ENCODE measurements at regions not wholly inside any gene's neighbourhood (a gene's known extent, or its start where the extent isn't known, plus 50 kb on each side); places are given as distances from the start of the nearest gene placed in this dataset.

DNA sequence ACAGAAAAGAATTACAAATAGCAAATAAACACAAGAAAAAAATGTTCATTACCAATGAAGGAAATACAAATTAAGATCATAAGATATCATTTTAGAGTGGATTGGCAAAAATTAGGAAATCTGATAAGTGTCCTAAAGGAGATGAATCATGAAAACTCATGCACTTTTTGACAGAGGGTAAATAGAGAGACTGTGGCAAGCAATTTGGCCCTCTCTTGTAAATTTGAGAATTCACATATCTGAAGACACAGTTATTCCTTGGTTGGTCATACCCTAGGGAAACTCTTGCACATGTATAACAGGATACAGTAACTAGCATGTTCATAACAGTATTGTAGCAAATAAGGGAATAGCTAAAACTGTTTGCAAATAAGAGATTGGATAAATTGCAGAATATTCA is 246.0 kb upstream of the GADL1 start:
- no peak for DNase-seq (ENCODE audit: low spot score)

DNA sequence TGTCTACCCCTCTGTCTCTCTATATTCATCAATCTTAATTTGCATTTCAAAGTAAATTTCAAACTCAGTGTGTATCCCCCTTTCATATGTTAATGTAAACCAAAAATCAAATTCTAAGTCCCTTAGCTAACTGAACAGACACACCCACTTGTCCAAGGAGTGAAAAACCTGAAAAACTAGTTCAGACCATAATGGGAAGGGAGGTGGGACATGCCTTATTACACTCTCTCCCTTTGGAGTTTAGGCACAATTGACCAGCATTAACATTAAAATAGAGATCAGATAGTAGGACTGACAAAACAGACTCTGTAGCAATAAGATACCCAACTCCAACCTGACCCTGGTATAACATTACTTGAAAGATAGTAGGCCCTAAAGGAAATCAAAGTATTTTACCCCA is 247.7 kb upstream of the GADL1 start:
- DNase-seq (ENCODE audit: low spot score), result no peak

DNA sequence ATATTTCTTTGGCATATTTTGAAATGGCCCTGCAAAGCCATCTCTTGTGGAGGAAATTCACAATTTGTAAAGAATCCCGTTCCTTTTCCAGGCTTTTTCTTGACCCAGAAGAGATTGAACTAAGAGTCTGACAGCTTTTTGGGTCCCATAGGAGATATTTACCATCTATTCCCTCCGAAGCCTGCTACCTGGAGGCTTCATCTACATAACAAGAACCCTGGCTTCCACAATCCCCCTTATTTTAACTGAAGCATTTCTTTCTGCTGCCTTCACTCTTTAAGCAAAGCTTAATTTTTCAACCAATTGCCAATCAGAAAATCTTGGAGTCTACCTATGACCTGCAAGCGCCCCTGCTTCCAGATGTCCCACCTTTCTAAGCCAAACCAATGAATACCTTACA is 248.1 kb upstream of the GADL1 start:
- no peak for DNase-seq (ENCODE audit: low spot score)

DNA sequence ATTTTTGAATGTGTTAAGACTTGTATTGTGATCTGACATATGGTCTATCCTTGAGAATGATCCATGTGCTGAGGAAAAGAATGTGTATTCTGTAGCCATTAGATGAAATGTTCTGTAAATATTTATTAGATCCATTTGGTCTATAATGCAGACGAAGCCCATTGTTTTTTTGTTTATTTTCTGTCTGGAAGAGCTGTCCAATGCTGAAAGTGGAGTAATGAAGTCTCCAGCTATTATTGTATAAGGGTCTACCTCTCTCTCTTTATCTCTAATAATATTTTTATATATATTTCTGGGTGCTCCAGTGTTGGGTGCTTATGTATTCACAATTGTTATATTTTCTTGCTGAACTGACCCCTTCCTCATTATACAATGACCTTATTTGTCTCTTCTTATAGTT is 250.6 kb upstream of the GADL1 start:
- no peak for DNase-seq (ENCODE audit: low spot score)

DNA sequence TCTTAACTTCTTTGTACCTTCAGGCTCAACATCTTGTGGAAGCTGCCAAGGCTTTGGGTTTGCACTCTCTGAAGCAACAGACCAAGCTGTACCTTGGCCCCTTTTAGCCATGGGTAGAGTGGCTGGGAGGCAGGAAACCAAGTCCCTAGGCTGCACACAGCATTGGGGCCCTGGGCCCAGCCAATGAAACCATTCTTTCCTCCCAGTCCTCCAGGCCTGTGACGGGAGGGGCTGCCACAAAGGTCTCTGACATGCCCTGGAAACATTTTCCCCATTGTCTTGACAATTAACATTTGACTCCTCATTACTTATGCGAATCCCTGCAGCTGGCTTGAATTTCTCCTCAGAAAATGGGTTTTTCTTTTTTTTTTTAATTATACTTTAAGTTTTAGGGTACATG is 253.1 kb upstream of the GADL1 start:
- DNase-seq (ENCODE audit: low spot score), result no peak

DNA sequence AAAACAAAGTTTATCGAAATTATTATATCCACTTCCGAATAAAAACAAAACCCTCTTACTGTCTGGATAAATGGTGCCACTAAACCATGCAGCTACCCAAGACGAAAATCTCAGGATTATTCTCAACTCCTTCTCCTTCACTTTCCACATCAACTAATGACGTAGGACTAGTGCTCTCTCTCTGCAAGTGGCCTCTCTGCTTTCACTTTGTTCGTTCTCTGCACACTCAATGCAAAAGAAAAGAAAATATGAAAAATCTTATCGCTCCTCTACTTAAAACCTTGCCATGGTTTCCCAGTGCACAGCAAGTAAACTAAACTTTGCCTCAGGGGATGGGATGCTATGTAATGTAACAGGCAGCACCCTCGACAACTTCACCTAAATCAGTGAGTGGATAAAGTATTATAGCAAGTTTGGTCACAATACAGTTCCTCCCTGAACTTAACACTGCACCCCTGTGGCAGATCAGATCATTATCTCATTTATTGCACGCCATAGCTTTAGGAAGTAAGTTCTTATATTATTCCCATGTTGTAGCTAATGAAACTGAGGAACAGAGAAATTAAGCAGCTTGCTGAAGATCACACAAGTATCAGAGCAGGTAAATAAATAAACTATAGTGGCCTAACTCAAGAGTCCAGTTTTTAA is 262.7 kb upstream of the GADL1 start:
- DNase-seq (ENCODE audit: low spot score), result no peak

DNA sequence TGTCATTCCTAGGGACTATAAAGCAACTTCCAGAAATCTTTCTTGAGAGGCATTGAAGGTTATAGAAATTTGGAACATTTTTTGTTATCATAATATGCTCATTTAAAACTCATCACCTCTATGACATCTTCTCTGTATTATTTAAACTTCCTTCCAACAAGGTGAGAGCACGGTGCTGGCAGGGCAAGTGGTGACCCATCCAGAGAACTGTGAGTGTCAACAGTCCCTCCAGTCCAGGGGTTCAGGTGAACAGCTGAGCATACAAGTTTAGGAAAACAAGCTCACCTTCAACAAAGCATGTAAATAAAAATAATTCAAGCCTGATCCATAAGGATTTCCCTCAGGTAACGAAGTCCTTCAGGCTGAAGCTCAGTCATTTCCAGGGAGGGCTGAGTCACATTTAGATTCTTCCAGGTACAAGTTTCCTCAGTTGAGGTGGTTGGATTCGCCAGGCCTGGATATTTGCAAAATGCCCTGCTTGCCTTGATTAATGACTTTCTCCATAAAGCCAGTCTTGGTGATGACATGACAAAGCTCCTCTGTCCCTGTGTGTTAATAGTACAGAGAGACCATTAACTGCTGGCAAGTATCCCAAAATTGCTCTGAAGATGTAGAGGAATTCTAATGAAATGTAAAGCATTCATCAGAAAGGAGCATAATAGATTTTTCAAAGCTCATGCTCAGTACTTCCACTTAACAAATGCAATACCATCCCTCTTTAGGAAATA is 263.6 kb upstream of the GADL1 start:
- DNase-seq (ENCODE audit: low spot score), result no peak

DNA sequence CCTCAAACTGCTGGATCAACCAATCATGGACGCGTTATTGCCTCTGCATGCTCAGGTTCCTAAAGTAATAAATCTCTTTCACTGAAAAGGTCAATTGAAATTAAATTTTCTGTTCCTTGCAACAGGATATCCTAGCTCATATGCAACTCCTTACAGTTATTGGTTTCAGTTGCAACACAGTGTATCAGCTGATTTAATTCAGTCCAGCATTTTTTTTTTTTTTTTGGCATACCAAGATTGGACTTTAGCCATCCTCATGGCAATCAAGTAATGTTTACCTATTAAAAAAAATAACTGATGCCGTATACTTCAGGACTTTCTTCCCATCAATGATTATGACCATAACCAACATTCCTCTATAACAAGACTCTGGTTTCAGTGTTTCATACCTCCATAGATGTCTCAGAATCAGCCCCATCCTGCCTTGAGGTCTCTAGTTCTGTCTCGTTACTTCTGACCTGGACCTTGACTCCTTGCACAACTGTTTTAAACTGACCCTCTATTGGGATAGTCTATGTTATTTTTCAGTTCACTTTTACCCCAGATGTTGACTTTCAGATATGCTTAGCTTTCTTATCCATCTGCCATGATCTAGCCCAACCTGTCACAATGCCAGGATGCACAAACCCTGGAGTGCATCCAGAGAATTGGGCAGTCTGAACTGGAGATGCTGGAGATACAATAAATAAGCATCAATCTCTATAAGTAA is 265.0 kb upstream of the GADL1 start:
- no peak for DNase-seq (ENCODE audit: low spot score)

DNA sequence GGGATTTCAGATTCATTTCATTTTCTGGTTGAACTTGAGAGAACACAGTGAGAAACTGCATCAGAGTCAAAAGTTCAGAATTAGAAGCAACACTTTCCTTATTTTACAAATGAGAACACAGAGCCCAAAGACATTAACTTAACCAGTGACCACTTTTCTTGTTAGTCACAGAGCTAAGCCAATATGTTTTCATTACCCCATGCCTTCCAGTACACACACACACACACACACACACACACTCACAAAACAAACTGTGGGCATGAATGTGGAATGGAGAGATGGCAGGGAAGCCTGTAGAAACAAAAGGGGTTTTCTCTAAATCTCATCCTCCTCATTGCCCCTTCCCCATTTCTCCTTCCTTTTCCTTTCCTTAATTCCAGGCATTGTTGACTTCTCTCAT is 267.4 kb upstream of the GADL1 start:
- DNase-seq (ENCODE audit: low spot score), result no peak

DNA sequence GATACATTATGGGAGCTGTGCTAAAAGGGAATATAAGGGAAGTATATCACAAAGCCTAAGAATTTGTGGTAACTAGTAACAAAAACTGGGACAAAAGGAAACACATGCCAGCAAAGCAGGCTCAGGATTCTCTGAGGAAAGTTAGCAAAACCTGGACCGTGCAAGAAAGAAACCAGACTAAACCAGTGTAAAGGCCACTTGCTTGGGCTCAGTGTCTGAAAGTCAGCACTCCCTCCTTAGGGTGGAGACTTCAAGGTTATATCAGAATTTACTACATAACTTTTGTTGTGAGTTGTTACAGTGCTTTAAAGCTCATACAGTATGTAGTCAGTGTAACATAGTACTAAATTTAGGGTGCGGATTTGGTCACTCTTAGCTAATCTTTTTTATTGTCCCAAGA is 269.9 kb upstream of the GADL1 start:
- no peak for DNase-seq (ENCODE audit: low spot score)

DNA sequence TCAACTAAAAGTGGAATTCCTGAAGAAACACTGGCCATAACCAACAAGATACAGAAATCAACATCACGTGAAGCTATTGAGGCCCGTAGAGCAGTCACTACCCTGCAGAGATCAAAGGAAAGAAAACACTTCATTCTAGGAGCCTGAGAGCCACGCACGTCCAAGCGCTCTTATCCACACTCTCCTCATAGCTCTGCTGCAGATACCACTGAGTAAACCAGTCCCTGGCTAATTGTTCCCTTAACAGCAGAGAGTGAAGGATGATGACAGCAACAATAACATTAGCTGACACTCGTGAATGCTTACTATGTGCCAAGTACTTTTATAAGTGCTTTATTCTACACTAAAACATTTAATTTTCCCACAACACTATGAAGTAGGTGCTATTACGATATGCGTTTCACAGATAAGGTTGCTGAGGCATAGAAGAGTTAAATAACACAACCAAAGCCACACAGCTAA is 271.0 kb upstream of the GADL1 start:
- no peak for DNase-seq (ENCODE audit: low spot score)

DNA sequence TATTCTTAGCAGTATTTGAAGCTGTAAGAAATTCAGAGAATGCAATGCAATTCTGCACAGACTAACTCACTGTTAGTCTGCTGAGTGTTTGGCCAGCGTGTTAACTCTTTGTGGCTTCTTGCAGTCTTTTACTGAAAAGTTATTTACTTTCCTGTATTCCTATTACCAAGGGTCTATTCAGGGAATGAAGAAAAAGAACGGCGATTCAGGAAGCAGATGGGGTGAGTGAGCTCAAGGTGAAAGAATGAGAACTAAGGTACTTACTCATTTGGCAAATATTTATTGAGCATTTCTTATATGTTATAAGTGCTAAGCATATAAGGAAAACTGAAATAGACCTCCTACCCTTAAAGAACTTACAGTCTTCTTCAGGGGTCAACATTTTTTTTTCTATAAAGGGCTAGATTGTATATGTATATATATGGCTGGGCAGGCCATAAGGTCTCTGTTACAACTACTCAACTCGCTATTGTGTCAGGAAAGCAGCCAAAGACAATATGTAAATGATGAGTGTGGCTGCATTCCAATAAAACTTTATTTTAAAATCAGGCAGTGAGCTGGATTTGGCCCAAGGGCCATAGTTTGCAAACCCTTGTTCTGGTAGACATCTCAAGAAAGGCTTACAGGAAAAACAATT is 271.9 kb upstream of the GADL1 start:
- DNase-seq (ENCODE audit: low spot score), result no peak

DNA sequence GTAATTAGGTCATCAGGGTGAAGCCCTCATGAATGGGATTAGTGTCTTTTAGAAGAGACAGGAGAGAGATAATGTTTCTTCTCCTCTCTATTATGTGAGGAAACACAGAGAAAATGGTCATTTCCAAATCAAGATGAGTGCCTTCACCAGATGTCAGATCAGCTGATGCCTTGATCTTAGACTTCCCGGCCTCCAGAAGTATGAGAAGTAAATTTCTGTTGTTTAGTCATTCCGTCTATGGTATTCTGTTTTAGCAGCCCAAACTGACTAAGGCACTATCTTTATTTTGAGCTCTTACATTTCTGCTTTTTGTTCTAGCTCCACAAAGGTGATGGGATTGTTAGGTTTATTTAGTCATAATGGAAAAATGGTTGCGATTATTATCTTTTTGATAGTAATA is 273.2 kb upstream of the GADL1 start:
- no peak for DNase-seq (ENCODE audit: low spot score)

DNA sequence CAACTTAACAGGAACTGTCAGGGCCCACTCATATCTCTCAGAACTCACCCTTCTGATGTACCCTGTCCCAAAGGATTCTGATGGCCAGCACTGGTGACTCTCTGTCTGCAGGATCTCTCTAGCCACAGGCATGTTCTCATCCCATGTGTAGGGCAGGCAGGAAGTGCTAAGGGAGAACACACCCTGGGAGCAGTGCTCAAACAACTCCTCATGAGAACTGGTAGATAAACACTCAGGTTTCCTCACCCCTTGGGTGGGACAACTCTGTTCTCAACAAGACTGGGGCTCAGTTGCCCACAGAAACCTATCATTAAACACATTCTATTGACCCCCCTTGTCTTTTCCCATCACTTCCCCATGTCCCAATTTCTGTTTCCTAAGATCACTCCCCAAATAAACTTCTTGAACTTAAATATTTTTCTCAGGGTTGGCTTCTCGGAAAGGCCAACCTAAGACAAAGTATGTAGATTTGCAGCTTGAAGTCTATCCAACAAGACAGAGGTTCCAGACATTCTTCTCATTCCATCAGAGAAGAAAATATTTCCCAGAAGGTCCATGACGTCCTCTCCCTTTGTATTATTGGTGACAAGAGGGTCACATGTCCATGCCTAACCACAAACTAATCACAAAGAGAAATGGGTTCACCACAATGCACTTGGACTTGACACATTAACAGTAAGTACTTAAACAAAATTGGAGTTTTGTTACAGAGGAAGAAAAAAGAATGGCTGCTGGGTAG is 276.6 kb upstream of the GADL1 start:
- DNase-seq (ENCODE audit: low spot score), result peak; percentile 87

DNA sequence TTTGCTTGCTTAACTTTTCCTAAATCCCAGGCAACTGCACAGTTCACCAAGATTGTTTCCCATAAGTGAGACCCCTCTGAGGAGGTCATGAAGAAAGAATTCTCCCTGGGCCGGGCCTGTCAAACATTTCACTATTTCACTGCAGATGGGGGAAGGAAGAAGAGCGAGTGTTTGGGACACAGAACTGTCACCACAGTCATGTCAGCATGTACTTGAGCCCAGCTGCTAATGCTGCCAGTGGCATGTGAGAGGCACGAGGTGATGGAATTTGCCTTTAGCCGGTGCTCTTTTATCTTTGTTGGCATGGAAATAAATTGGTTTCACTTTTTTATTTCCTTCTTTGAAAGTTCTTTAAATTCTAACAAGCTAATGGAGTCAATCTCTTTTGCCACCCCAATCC is 277.9 kb upstream of the GADL1 start:
- DNase-seq (ENCODE audit: low spot score), result no peak

DNA sequence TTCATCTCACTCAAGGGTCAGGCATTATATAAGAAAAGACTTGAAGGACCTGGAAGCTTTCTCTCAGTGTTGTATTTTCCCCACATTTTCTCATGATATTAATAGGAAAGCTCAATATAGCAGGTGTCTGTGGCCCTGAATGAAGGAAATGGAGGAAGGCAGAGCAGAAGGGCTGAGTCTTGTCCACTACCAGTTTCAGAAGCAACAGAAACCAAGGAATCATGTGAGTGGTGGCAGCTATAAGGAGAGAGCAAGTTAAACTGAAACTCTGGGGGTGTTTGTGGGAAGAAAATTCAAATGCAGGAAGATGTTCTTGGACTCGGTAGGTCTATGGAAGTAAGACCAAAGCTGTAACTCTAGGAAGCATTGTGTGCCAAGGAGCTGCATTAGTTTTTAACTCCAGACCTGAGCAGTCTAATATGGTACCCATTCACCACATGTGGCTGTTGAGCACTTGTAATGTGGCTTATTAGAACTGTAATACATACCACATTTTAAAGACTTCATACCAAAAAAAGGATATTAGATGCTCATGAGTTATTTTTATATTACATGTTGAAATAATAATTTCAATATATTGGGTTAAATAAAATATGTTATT is 278.8 kb upstream of the GADL1 start:
- no peak for DNase-seq (ENCODE audit: low spot score)

DNA sequence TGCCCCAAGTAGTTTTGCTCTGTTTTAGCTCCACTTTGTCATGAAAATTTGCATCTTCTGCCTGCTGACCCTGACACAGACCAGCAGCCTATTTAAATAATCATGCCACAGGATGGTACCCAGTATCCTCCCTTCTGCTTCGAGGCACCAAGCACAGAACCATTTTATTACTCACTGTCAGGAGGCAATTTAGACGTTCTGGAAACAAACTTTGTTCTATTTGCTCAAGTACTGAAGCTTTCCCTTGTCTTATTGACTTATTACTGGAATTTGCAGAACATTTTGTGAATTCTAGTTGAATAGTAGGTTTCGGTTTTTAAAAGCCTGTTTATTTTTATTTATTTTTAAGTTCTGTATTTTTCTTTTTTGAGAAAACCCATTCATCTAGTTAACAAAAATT is 279.6 kb upstream of the GADL1 start:
- no peak for DNase-seq (ENCODE audit: low spot score)

DNA sequence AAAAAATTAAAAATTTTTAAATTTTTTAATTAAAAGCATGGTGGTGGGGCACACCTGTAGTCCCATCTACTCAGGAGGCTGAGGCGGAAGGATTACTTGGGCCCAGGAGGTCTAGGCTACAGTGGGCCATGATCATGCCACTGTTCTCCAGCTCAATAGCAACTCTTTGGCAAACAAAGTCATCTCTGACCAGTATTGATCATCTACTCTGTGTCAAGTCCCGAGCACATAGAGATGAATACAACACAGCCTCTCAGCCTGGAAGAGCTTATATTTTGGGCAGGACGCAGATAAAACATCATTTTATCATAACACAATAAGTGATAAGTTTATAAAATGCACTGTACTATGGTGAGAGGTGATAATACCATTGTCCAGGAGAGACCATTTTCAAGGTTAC is 281.6 kb upstream of the GADL1 start:
- DNase-seq (ENCODE audit: low spot score), result no peak

DNA sequence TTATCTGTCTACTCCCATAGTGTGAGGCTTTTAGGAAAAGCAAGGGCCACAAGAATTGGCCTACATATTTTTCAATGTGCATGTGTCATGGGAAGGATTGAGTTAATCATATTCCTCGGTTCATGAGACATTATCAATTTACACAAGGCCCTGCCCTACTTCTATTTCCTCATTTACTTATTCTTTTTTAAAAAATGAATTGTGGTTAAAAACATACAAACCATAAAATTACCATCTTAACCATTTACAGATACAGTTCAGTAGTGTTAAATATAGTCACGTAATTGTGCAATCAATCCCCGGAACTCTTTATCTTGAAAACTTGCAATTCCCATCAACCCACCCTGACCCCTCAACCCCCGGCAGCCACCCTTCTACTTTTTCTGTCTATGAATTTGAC is 284.0 kb upstream of the GADL1 start:
- no peak for DNase-seq (ENCODE audit: low spot score)

DNA sequence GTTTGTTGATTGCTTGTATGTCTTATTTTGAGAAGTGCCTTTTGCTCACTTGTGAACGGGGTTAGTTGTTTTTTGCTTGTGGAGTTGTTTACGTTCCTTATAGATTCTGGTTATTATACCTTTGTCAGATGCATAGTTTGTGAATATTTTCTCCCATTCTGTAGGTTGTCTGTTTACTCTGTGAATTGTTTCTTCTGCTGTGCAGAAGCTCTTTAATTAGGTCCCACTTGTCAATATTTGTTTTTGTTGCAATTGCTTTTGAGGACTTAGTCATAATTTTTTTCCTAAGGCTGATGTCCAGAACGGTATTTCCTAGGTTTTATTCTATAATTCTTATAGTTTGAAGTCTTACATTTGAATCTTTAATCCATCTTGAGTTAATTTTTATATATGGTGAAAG is 285.3 kb upstream of the GADL1 start:
- DNase-seq (ENCODE audit: low spot score), result no peak

DNA sequence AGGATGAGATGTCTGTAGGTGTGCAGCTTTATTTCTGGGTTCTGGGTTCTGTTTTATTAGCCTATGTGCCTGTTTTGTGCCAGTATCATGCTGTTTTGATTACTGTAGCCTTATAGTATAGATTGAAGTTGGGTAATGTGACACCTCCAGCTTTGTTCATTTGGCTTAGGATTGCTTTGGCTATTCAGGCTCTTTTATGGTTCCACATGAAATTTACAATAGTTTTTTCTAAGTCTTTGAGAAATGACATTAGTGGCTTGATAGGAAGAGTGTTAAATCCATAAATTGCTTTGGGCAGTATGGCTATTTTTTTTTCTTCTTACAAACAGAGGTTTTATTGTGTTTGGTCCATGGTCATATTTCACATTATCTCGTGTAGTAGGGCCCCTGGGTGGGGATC is 285.8 kb upstream of the GADL1 start:
- DNase-seq (ENCODE audit: low spot score), result no peak

DNA sequence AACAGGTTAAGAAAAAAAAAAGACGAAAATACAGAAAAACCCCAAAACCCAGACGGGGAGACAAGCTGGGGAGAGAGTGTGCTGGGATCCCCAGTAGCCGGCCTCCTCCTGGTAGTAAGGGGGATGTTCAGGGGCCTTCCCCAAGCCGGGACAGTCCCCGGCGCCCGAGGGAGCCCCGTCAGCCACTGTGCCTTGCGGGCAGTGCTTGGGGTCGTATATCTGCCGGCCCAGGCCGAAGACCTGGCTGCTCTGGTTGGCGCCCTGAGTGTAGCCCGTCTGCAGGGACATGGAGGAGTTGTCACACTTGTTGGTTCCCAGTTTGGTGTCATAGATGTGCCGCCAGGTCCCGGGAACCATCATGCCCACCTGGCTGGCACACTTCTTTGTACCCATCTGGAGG is 287.2 kb upstream of the GADL1 start:
- no peak for DNase-seq (ENCODE audit: low spot score)

Data from H4 (cell line).